LNCaP clone FGC (cell line): ENCODE measurements at regions not wholly inside any gene's neighbourhood (a gene's known extent, or its start where the extent isn't known, plus 50 kb on each side); places are given as distances from the start of the nearest gene placed in this dataset.

Experiments
- DNase-seq: peaks from one replicate; pipeline ENCODE4 v3.0.0-alpha.2; 2011; ENCODE audit warnings: low read depth
- H3K4me3 ChIP-seq: 2 replicates; pipeline ENCODE4 v1.5.1; 2011; ENCODE audit warnings: mild to moderate bottlenecking, low read depth, low read length, control low read depth
- CTCF ChIP-seq: IDR thresholded peaks from 2 replicates; pipeline ENCODE4 v1.5.1; 2012; ENCODE audit warnings: mild to moderate bottlenecking; ENCODE audit not compliant: control insufficient read depth, insufficient read depth; ENCODE audit errors: extremely low read depth

GRCh38 chr5:29077451-29077850 is 2039.1 kb upstream of the CDH9 start:
- no peak for DNase-seq
- no peak for TF ChIP-seq CTCF
- no peak overlapping the region for H3K4me3 ChIP-seq

GRCh38 chr5:29069104-29069402 is 2030.7 kb upstream of the CDH9 start:
- no peak overlapping the region for H3K4me3 ChIP-seq
- no peak for DNase-seq
- no peak for TF ChIP-seq CTCF

GRCh38 chr5:29061381-29061780 is 2023.0 kb upstream of the CDH9 start:
- no peak overlapping the region for H3K4me3 ChIP-seq
- DNase-seq = no peak
- no peak for TF ChIP-seq CTCF

GRCh38 chr5:29054694-29055093 is 2016.3 kb upstream of the CDH9 start:
- no peak overlapping the region for H3K4me3 ChIP-seq
- no peak for TF ChIP-seq CTCF
- DNase-seq = no peak

- DNase-seq = no peak
- H3K4me3 ChIP-seq = no peak overlapping the region
- TF ChIP-seq CTCF = no peak
These were observed 2015.9 kb upstream of the CDH9 start for GRCh38 chr5:29054282-29054681.

GRCh38 chr5:29051509-29051908 is 2013.1 kb upstream of the CDH9 start:
- TF ChIP-seq CTCF = no peak
- no peak for DNase-seq
- no peak overlapping the region for H3K4me3 ChIP-seq

GRCh38 chr5:29042152-29042551 is 2003.8 kb upstream of the CDH9 start:
- DNase-seq = no peak
- no peak for TF ChIP-seq CTCF
- no peak overlapping the region for H3K4me3 ChIP-seq
